OCI-LY3 (cell line): ENCODE measurements at regions not wholly inside any gene's neighbourhood (a gene's known extent, or its start where the extent isn't known, plus 50 kb on each side); places are given as distances from the start of the nearest gene placed in this dataset.

Experiments
- H2AFZ ChIP-seq: fragments of 200-600, 300-600 bp; shearing (Covaris generic); 2 replicates; pipeline ENCODE4 v1.6.0; 2014; ENCODE audit warnings: antibody characterized with exemption, low read depth, low read length
- H3K27ac ChIP-seq: fragments of 200-600, 300-600 bp; sonication (generic); 2 replicates; pipeline ENCODE4 v1.5.1; 2014; ENCODE audit warnings: mild to moderate bottlenecking, low read length, moderate library complexity, mixed read lengths
- H3K27me3 ChIP-seq: fragments of 200-600, 300-600 bp; sonication (generic); 2 replicates; pipeline ENCODE4 v1.6.1; 2014; ENCODE audit warnings: low read depth, low read length, mixed read lengths
- H3K36me3 ChIP-seq: fragments of 200-600, 300-600 bp; sonication (generic); replicated peaks from 2 replicates; pipeline ENCODE3; 2014; ENCODE audit warnings: low read depth, low read length, mixed read lengths
- H3K4me1 ChIP-seq: fragments of 300-600, 200-600 bp; sonication (generic); 2 replicates; pipeline ENCODE4 v1.6.1; 2014; ENCODE audit warnings: low read length, mixed read lengths
- H3K4me2 ChIP-seq: fragments of 200-600, 300-600 bp; sonication (generic); 2 replicates; pipeline ENCODE4 v1.6.1; 2014; ENCODE audit warnings: low read length, mixed read lengths
- H3K4me3 ChIP-seq: fragments of 300-600, 200-600 bp; sonication (generic); 2 replicates; pipeline ENCODE4 v1.5.1; 2014; ENCODE audit warnings: antibody characterized with exemption, mild to moderate bottlenecking, low read length, moderate library complexity
- H3K79me2 ChIP-seq: fragments of 300-600, 200-600 bp; shearing (Covaris generic); 2 replicates; pipeline ENCODE4 v1.6.1; 2014; ENCODE audit warnings: mild to moderate bottlenecking, low read length, mixed read lengths
- H3K9ac ChIP-seq: fragments of 300-600, 200-600 bp; shearing (Covaris generic); 2 replicates; pipeline ENCODE4 v1.6.0; 2014; ENCODE audit warnings: mild to moderate bottlenecking, low read length, moderate library complexity
- H3K9me3 ChIP-seq: fragments of 200-600, 300-600 bp; shearing (Covaris generic); 2 replicates; pipeline ENCODE4 v1.6.1; 2014; ENCODE audit warnings: low read length, mixed read lengths; ENCODE audit not compliant: insufficient read depth
- H4K20me1 ChIP-seq: fragments of 200-600, 300-600 bp; sonication (generic); 2 replicates; pipeline ENCODE4 v1.6.1; 2016; ENCODE audit warnings: low read length, mixed read lengths; ENCODE audit not compliant: insufficient read depth
- CTCF ChIP-seq: fragments of 200-600, 300-600 bp; sonication (generic); IDR thresholded peaks from 2 replicates; pipeline ENCODE4 v1.5.1; 2014; ENCODE audit warnings: antibody characterized with exemption, low read length, low read depth
- EZH2phosphoT487 ChIP-seq: fragments of 200-600 bp; shearing (Covaris generic); IDR thresholded peaks from 2 replicates; pipeline ENCODE4 v1.6.1; 2018; ENCODE audit warnings: antibody characterized with exemption, mixed run types, low read depth

- Histone ChIP-seq H3K9me3 (no peaks in the 10 kb centered on the region), H3K79me2 (no peaks in the 10 kb centered on the region), H3K4me1 (no peaks in the 10 kb centered on the region), H3K4me3 (no peak overlapping the region), H3K27ac (no peak overlapping the region), H2AFZ (no peak overlapping the region), H3K27me3 (no peaks in the 10 kb centered on the region), H3K9ac (no peak overlapping the region), H4K20me1 (no peaks in the 10 kb centered on the region), H3K4me2 (no peak overlapping the region), H3K36me3 (no peaks in the 10 kb centered on the region)
- TF ChIP-seq EZH2phosphoT487 (no peak), CTCF (no peak)
These were observed 339.2 kb downstream of the AGTPBP1 start for GRCh38 chr9:85402551-85402950.

- H3K4me1 ChIP-seq: no peaks in the 10 kb centered on the region
- no peaks in the 10 kb centered on the region for H3K27me3 ChIP-seq
- no peak overlapping the region for H3K9ac ChIP-seq
- H3K9me3 ChIP-seq: no peaks in the 10 kb centered on the region
- H2AFZ ChIP-seq: no peak overlapping the region
- H3K27ac ChIP-seq: no peak overlapping the region
- H3K79me2 ChIP-seq: no peaks in the 10 kb centered on the region
- no peak overlapping the region for H3K4me3 ChIP-seq
- TF ChIP-seq CTCF (no peak), EZH2phosphoT487 (no peak)
- H4K20me1 ChIP-seq: no peaks in the 10 kb centered on the region
- no peak overlapping the region for H3K4me2 ChIP-seq
- H3K36me3 ChIP-seq: no peaks in the 10 kb centered on the region
These were observed 339.8 kb downstream of the AGTPBP1 start for GRCh38 chr9:85401998-85402397.

GRCh38 chr9:85397005-85397404 lies 344.7 kb downstream of the AGTPBP1 start:
- H3K4me3 ChIP-seq: no peak overlapping the region

GRCh38 chr9:85392260-85392659 lies 349.5 kb downstream of the AGTPBP1 start:
- Histone ChIP-seq H3K9ac (no peak overlapping the region), H3K79me2 (no peaks in the 10 kb centered on the region), H3K27ac (no peak overlapping the region), H3K4me2 (no peak overlapping the region), H3K4me1 (no peaks in the 10 kb centered on the region), H2AFZ (no peak overlapping the region), H3K4me3 (no peak overlapping the region), H3K27me3 (peaks cover 8% of the 10 kb centered on the region; the same call in 1 of the 2 replicates), H4K20me1 (no peaks in the 10 kb centered on the region), H3K36me3 (no peaks in the 10 kb centered on the region), H3K9me3 (no peaks in the 10 kb centered on the region)
- TF ChIP-seq CTCF (no peak), EZH2phosphoT487 (no peak)

More at GRCh38 chr9:85397005-85397404, 344.7 kb downstream of the AGTPBP1 start:
- no peaks in the 10 kb centered on the region for H3K4me1 ChIP-seq
- no peaks in the 10 kb centered on the region for H3K36me3 ChIP-seq
- no peak for TF ChIP-seq CTCF
- TF ChIP-seq EZH2phosphoT487: no peak
- no peaks in the 10 kb centered on the region for H3K79me2 ChIP-seq
- no peak overlapping the region for H3K27ac ChIP-seq
- H3K9me3 ChIP-seq: no peaks in the 10 kb centered on the region
- peaks cover 8% of the 10 kb centered on the region; the same call in 1 of the 2 replicates for H3K27me3 ChIP-seq
- H3K4me2 ChIP-seq: no peak overlapping the region
- no peak overlapping the region for H2AFZ ChIP-seq
- no peaks in the 10 kb centered on the region for H4K20me1 ChIP-seq
- no peak overlapping the region for H3K9ac ChIP-seq
